ENCODE measurements at regions not wholly inside any gene's neighbourhood (a gene's known extent, or its start where the extent isn't known, plus 50 kb on each side); places are given as distances from the start of the nearest gene placed in this dataset.

GRCh38 chr16:9657641-9658040, 524.6 kb downstream of the GRIN2A start:
- no peak for TF ChIP-seq RAD21 (IDR thresholded peaks at IDR 0.05; ENCODE audit: low read depth)
- TF ChIP-seq USF1 (IDR thresholded peaks at IDR 0.05): no peak
- TF ChIP-seq ZBTB7A (IDR thresholded peaks at IDR 0.05; ENCODE audit: low read depth): no peak
- TF ChIP-seq CEBPB (IDR thresholded peaks at IDR 0.05): no peak
- TF ChIP-seq FOXM1 (IDR thresholded peaks at IDR 0.05; ENCODE audit: borderline replicate concordance, low read depth): no peak
- no peak for TF ChIP-seq EP300 (IDR thresholded peaks at IDR 0.05; ENCODE audit: borderline replicate concordance)
- TF ChIP-seq TCF12 (IDR thresholded peaks at IDR 0.05; ENCODE audit: low read depth): no peak
- TF ChIP-seq CREB1 (IDR thresholded peaks at IDR 0.05; ENCODE audit: low read depth): no peak
- no peak for TF ChIP-seq YY1 (IDR thresholded peaks at IDR 0.05; ENCODE audit: low read depth)
- no peak for TF ChIP-seq MAX (IDR thresholded peaks at IDR 0.05)
- TF ChIP-seq TAF1 (IDR thresholded peaks at IDR 0.05; ENCODE audit: low read depth): no peak
- TF ChIP-seq REST (IDR thresholded peaks at IDR 0.05; ENCODE audit: low read depth): no peak
- TF ChIP-seq TEAD4 (IDR thresholded peaks at IDR 0.05): no peak
- no peak for TF ChIP-seq NFIC (IDR thresholded peaks at IDR 0.05)
- no peak for TF ChIP-seq EGR1 (IDR thresholded peaks at IDR 0.05)

GRCh38 chr16:9658164-9658563, 524.1 kb downstream of the GRIN2A start:
- TF ChIP-seq CREB1 (IDR thresholded peaks at IDR 0.05; ENCODE audit: low read depth) (no peak), REST (IDR thresholded peaks at IDR 0.05; ENCODE audit: low read depth) (no peak), EGR1 (IDR thresholded peaks at IDR 0.05) (no peak), TCF12 (IDR thresholded peaks at IDR 0.05; ENCODE audit: low read depth) (no peak)

- TF ChIP-seq NFIC (IDR thresholded peaks at IDR 0.05) (no peak), CEBPB (IDR thresholded peaks at IDR 0.05) (no peak)
These were observed 523.6 kb downstream of the GRIN2A start for GRCh38 chr16:9658586-9658985.

- TF ChIP-seq NFIC (IDR thresholded peaks at IDR 0.05) (no peak), CEBPB (IDR thresholded peaks at IDR 0.05) (no peak), YY1 (IDR thresholded peaks at IDR 0.05; ENCODE audit: low read depth) (no peak), CREB1 (IDR thresholded peaks at IDR 0.05; ENCODE audit: low read depth) (no peak), ZBTB7A (IDR thresholded peaks at IDR 0.05; ENCODE audit: low read depth) (no peak), EP300 (IDR thresholded peaks at IDR 0.05; ENCODE audit: borderline replicate concordance) (no peak), RAD21 (IDR thresholded peaks at IDR 0.05; ENCODE audit: low read depth) (no peak), TAF1 (IDR thresholded peaks at IDR 0.05; ENCODE audit: low read depth) (no peak), FOXM1 (IDR thresholded peaks at IDR 0.05; ENCODE audit: borderline replicate concordance, low read depth) (no peak), USF1 (IDR thresholded peaks at IDR 0.05) (no peak), EGR1 (IDR thresholded peaks at IDR 0.05) (no peak)
These were observed 521.3 kb downstream of the GRIN2A start for GRCh38 chr16:9660898-9661297.

- TF ChIP-seq FOXM1 (IDR thresholded peaks at IDR 0.05; ENCODE audit: borderline replicate concordance, low read depth): no peak
- no peak for TF ChIP-seq RAD21 (IDR thresholded peaks at IDR 0.05; ENCODE audit: low read depth)
- TF ChIP-seq ZBTB7A (IDR thresholded peaks at IDR 0.05; ENCODE audit: low read depth): no peak
These were observed 520.8 kb downstream of the GRIN2A start for GRCh38 chr16:9661336-9662017.

GRCh38 chr16:9663588-9663987, 518.6 kb downstream of the GRIN2A start:
- no peak for TF ChIP-seq EGR1 (IDR thresholded peaks at IDR 0.05)
- TF ChIP-seq USF1 (IDR thresholded peaks at IDR 0.05): no peak
- TF ChIP-seq FOXM1 (IDR thresholded peaks at IDR 0.05; ENCODE audit: borderline replicate concordance, low read depth): no peak
- no peak for TF ChIP-seq MAX (IDR thresholded peaks at IDR 0.05)
- TF ChIP-seq YY1 (IDR thresholded peaks at IDR 0.05; ENCODE audit: low read depth): no peak
- no peak for TF ChIP-seq RAD21 (IDR thresholded peaks at IDR 0.05; ENCODE audit: low read depth)
- no peak for TF ChIP-seq TCF12 (IDR thresholded peaks at IDR 0.05; ENCODE audit: low read depth)
- TF ChIP-seq EP300 (IDR thresholded peaks at IDR 0.05; ENCODE audit: borderline replicate concordance): no peak
- no peak for TF ChIP-seq ZBTB7A (IDR thresholded peaks at IDR 0.05; ENCODE audit: low read depth)
- TF ChIP-seq CEBPB (IDR thresholded peaks at IDR 0.05): no peak
- no peak for TF ChIP-seq CREB1 (IDR thresholded peaks at IDR 0.05; ENCODE audit: low read depth)
- no peak for TF ChIP-seq NFIC (IDR thresholded peaks at IDR 0.05)
- no peak for TF ChIP-seq REST (IDR thresholded peaks at IDR 0.05; ENCODE audit: low read depth)
- no peak for TF ChIP-seq TAF1 (IDR thresholded peaks at IDR 0.05; ENCODE audit: low read depth)
- no peak for TF ChIP-seq TEAD4 (IDR thresholded peaks at IDR 0.05)

Data from Ishikawa (cell line).